OCI-LY1 (cell line): ENCODE measurements at regions not wholly inside any gene's neighbourhood (a gene's known extent, or its start where the extent isn't known, plus 50 kb on each side); places are given as distances from the start of the nearest gene placed in this dataset.

ENCODE experiments used
- H2AFZ ChIP-seq: fragments of 200-600 bp; sonication (generic), shearing (Covaris generic); 2 replicates; pipeline ENCODE4 v1.6.0; 2014; ENCODE audit warnings: antibody characterized with exemption, mild to moderate bottlenecking, low read length
- H3F3A ChIP-seq: fragments of 200-600 bp; sonication (generic), shearing (Covaris generic); 2 replicates; pipeline ENCODE4 v1.6.0; 2014; ENCODE audit warnings: mild to moderate bottlenecking, antibody characterized with exemption, low read length, moderate library complexity; ENCODE audit not compliant: insufficient read depth
- H3K27ac ChIP-seq: fragments of 200-600 bp; sonication (generic); 2 replicates; pipeline ENCODE4 v1.5.1; 2014; ENCODE audit warnings: low read length, mixed run types, mild to moderate bottlenecking, low read depth; ENCODE audit not compliant: poor library complexity, severe bottlenecking
- H3K27me3 ChIP-seq: fragments of 200-600 bp; sonication (generic); 2 replicates; pipeline ENCODE4 v1.6.0; 2014; ENCODE audit warnings: antibody characterized with exemption, mild to moderate bottlenecking, low read length, moderate library complexity; ENCODE audit not compliant: insufficient read depth
- H3K36me3 ChIP-seq: fragments of 200-600 bp; sonication (generic); 2 replicates; pipeline ENCODE4 v1.6.1; 2014; ENCODE audit warnings: mild to moderate bottlenecking, antibody characterized with exemption, low read length, moderate library complexity, mixed read lengths; ENCODE audit not compliant: insufficient read depth
- H3K4me1 ChIP-seq: fragments of 200-600 bp; sonication (generic); 2 replicates; pipeline ENCODE4 v1.5.1; 2014; ENCODE audit warnings: mild to moderate bottlenecking, low read length, moderate library complexity; ENCODE audit not compliant: insufficient read depth, severe bottlenecking
- H3K4me2 ChIP-seq: fragments of 200-600 bp; sonication (generic), shearing (Covaris generic); 2 replicates; pipeline ENCODE4 v1.6.1; 2014; ENCODE audit warnings: low read length
- H3K4me3 ChIP-seq: fragments of 200-600 bp; sonication (generic); 2 replicates; pipeline ENCODE4 v1.5.1; 2014; ENCODE audit warnings: low read length, low read depth, mild to moderate bottlenecking, mixed read lengths; ENCODE audit not compliant: poor library complexity, severe bottlenecking
- H3K79me2 ChIP-seq: fragments of 200-600 bp; shearing (Covaris generic); 2 replicates; pipeline ENCODE4 v1.6.1; 2016; ENCODE audit warnings: mixed run types, low read length, mixed read lengths; ENCODE audit not compliant: insufficient read depth
- H3K9ac ChIP-seq: fragments of 200-600 bp; sonication (generic), shearing (Covaris generic); 2 replicates; pipeline ENCODE4 v1.6.1; 2014; ENCODE audit warnings: mild to moderate bottlenecking, low read length, mixed read lengths
- H3K9me2 ChIP-seq: fragments of 200-600 bp; sonication (generic), shearing (Covaris generic); 2 replicates; pipeline ENCODE4 v1.6.1; 2014; ENCODE audit warnings: low read depth, mild to moderate bottlenecking, low read length, mixed read lengths
- H3K9me3 ChIP-seq: fragments of 200-600 bp; shearing (Covaris generic); 2 replicates; pipeline ENCODE4 v1.6.1; 2014; ENCODE audit warnings: low read length, mixed read lengths
- H4K20me1 ChIP-seq: fragments of 200-600 bp; sonication (generic), shearing (Covaris generic); 2 replicates; pipeline ENCODE4 v1.6.0; 2016; ENCODE audit warnings: mild to moderate bottlenecking, low read length; ENCODE audit not compliant: insufficient read depth
- EZH2 ChIP-seq: fragments of 200-600 bp; sonication (generic), shearing (Covaris generic); IDR thresholded peaks from 2 replicates; pipeline ENCODE4 v1.8.0; 2017; ENCODE audit warnings: borderline replicate concordance, mixed run types, mild to moderate bottlenecking, antibody characterized with exemption, low read length, moderate library complexity, mixed read lengths
- TF ChIP-seq, protein P1 (sequence below): fragments of 200-600 bp; sonication (generic), shearing (Covaris generic); IDR thresholded peaks from 2 replicates; pipeline ENCODE4 v1.5.1; 2017; ENCODE audit warnings: mild to moderate bottlenecking, antibody characterized with exemption, low read length, moderate library complexity, mixed read lengths

DNA sequence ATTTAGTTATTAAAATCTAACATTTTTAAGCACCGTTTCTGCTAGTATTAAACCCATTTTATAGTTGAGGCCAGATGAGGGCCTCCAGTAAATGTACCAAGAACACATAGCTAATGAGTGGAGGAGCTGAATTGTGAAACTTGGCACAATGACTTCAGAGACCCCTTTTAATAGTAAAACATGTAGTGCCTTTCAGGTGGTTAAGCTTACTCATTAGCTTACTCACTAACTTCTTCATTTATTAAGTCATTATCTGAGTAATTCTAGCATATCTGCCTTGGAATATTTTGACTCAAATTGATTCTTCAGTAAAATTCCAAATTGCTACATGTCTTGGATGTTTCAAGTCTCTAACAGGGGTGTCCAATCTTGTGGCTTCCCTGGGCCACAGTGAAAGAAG lies 735.2 kb downstream of the LIG4 start:
- Histone ChIP-seq H3K79me2 (no peaks in the 10 kb centered on the region), H3K27me3 (no peaks in the 10 kb centered on the region), H3K36me3 (no peaks in the 10 kb centered on the region), H3F3A (no peaks in the 10 kb centered on the region), H3K9ac (no peak overlapping the region), H3K9me3 (no peaks in the 10 kb centered on the region), H3K9me2 (no peaks in the 10 kb centered on the region), H2AFZ (no peak overlapping the region), H3K4me1 (no peaks in the 10 kb centered on the region), H3K4me3 (no peak overlapping the region), H4K20me1 (no peaks in the 10 kb centered on the region), H3K4me2 (no peak overlapping the region), H3K27ac (no peak overlapping the region)
- no peak for TF ChIP-seq EZH2
- TF ChIP-seq, protein P1, sequence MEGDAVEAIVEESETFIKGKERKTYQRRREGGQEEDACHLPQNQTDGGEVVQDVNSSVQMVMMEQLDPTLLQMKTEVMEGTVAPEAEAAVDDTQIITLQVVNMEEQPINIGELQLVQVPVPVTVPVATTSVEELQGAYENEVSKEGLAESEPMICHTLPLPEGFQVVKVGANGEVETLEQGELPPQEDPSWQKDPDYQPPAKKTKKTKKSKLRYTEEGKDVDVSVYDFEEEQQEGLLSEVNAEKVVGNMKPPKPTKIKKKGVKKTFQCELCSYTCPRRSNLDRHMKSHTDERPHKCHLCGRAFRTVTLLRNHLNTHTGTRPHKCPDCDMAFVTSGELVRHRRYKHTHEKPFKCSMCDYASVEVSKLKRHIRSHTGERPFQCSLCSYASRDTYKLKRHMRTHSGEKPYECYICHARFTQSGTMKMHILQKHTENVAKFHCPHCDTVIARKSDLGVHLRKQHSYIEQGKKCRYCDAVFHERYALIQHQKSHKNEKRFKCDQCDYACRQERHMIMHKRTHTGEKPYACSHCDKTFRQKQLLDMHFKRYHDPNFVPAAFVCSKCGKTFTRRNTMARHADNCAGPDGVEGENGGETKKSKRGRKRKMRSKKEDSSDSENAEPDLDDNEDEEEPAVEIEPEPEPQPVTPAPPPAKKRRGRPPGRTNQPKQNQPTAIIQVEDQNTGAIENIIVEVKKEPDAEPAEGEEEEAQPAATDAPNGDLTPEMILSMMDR = no peak

DNA sequence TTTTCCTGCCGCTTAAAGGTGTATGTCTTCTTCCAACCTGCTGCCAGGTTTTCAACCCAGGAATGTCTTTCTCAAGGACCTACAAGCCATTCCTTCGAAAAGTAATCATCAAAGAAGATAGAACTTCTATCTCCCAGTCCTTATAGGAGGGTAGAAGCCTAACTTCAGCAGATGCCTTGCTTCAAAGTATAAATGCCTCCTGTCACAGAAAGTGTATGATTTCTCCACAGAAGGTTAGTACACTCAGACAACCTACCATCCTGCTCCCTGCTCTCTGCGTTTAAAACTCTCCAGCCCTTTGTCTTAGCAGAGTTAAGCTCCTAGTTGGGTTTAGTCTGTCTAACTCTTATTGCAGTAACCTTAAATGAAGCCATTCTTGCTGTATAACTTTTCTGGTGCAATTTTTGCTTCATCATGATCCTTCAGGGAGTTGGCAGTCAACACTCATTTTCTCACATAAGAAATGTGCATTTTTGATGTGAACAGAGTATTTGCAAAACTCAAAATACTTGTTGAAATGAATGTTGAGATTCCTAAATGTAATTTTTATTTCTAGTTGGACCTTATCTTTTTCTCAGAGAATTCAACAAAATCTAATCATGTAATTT lies 737.5 kb downstream of the LIG4 start:
- TF ChIP-seq, protein P1 = no peak
- no peak for TF ChIP-seq EZH2
- Histone ChIP-seq H3K36me3 (no peaks in the 10 kb centered on the region), H3K4me1 (no peaks in the 10 kb centered on the region), H3K9ac (no peak overlapping the region), H3K4me2 (no peak overlapping the region), H3K9me2 (no peaks in the 10 kb centered on the region), H3K9me3 (no peaks in the 10 kb centered on the region), H3K79me2 (no peaks in the 10 kb centered on the region), H3K27me3 (no peaks in the 10 kb centered on the region), H2AFZ (no peak overlapping the region), H4K20me1 (no peaks in the 10 kb centered on the region), H3F3A (no peaks in the 10 kb centered on the region), H3K27ac (no peak overlapping the region), H3K4me3 (no peak overlapping the region)

DNA sequence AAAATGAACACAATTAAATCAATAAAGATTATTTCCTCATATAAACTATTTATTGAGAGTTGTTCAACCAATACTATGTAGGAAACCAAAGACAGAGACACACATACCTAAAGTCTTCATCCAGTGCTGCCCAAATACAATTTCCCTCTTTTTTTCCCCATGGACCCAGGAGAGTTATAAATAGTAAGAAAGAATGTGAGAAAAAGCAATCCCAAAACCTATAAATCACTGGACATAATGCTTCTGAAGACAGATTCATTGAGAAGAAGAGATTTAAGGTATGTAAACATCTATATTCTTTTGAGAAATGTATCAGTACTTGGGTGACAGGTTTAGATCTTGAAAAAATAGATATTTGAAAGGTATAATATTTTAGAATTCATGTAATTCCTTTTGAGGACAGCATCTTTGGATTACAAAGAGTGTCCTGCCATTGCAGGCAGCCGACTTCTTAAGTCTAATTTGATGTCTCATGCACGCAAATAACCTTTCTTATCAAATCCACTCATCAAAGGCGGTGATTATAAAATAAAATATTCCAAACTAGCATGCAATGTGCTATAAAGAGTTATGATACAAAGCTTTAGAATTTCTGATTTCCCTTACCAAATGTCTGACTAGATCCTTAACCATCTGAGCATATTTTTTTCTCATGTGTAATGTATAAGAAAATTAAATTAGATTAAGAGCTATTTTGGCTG lies 739.4 kb downstream of the LIG4 start:
- no peaks in the 10 kb centered on the region for H3K4me1 ChIP-seq
- TF ChIP-seq, protein P1 = no peak
- no peak for TF ChIP-seq EZH2
- H3K27ac ChIP-seq = no peak overlapping the region

More for the DNA sequence above, 739.4 kb downstream of the LIG4 start:
- H3K27me3 ChIP-seq = no peaks in the 10 kb centered on the region
- H3K9me3 ChIP-seq = no peaks in the 10 kb centered on the region
- H3K9ac ChIP-seq = no peak overlapping the region
- no peaks in the 10 kb centered on the region for H3K36me3 ChIP-seq
- H3K4me2 ChIP-seq = no peak overlapping the region
- H4K20me1 ChIP-seq = no peaks in the 10 kb centered on the region
- no peaks in the 10 kb centered on the region for H3F3A ChIP-seq
- H3K79me2 ChIP-seq = no peaks in the 10 kb centered on the region
- no peaks in the 10 kb centered on the region for H3K9me2 ChIP-seq
- H2AFZ ChIP-seq = no peak overlapping the region
- H3K4me3 ChIP-seq = no peak overlapping the region
